Activated CD4-positive, alpha-beta T cell treated with anti-CD3 and anti-CD28 coated beads, Interleukin-2, Interleukin-4, amounts not matched to agents 100 ng/mL and 50 ng/mL, durations not matched to agents 16 hours and 8 hours (primary cell): ENCODE measurements at regions not wholly inside any gene's neighbourhood (a gene's known extent, or its start where the extent isn't known, plus 50 kb on each side); places are given as distances from the start of the nearest gene placed in this dataset.
"Not testable (repeated sequence)": the region's sequence is repeated elsewhere in the genome, so short reads cannot be mapped to it uniquely, and the experiment has no call there.

Experiments used
- DNase-seq: peaks from one replicate; pipeline ENCODE4 v3.0.0-alpha.2; 2020; ENCODE audit warnings: low spot score

- DNase-seq: no peak
Observed at GRCh38 chr2:7146151-7146550, 228.9 kb downstream of the RNF144A start.

- no peak for DNase-seq
Observed at GRCh38 chr2:7154656-7155055, 237.4 kb downstream of the RNF144A start.

- no peak for DNase-seq
Observed at GRCh38 chr2:7161501-7161900, 244.3 kb downstream of the RNF144A start.

GRCh38 chr2:7165736-7166135, 248.5 kb downstream of the RNF144A start:
- DNase-seq: no peak

DNA sequence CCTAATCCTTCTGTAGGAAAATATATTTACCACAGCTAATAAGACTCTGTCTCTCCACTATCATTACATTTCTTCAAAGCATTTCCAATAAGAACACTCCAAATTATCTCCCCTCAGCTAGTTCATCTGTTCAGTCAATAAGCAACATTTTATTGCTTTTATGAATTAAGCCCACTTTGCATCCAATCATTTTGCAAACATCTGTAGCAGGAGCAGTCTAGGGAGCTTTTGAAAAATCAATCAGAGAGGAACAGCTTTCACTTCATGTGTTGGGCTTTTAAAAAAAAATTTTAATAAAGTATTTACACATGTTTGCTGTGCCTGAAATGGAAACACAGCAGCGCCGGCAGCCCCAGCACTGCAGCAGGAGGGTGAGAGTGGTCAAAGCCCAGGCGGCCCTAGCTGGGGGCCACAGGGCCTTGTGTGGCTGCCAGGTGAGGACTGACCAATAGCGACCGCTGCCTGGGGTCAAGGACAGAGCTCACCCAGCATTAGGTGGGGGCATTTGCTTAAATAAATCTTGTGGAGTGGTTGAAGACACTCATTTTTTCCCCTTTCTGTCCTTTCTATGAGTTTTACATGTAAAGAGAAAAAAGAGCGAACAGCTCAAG, 250.7 kb downstream of the RNF144A start:
- no peak for DNase-seq

DNA sequence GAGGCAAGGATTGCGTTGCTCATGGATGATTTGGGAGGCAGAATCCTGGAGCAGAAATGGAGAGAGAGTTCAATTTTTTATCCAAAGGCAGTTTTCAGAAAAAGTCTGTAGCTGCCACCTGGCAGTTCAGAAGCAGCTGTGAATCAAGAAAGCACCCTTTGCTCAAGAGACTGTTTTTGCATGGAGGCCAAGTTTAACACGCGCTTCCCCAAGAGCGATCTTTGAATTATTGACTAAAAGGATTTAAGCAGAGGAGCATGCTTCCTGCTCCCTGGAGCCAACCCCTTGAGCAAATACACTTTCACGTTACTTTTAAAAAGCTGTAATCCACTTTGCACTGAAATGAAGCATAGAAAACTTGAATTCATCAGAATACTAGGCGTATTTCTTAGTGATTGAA, 252.4 kb downstream of the RNF144A start:
- DNase-seq: no peak

GRCh38 chr2:7178996-7179395, 261.8 kb downstream of the RNF144A start:
- not testable (repeated sequence) for DNase-seq

DNA sequence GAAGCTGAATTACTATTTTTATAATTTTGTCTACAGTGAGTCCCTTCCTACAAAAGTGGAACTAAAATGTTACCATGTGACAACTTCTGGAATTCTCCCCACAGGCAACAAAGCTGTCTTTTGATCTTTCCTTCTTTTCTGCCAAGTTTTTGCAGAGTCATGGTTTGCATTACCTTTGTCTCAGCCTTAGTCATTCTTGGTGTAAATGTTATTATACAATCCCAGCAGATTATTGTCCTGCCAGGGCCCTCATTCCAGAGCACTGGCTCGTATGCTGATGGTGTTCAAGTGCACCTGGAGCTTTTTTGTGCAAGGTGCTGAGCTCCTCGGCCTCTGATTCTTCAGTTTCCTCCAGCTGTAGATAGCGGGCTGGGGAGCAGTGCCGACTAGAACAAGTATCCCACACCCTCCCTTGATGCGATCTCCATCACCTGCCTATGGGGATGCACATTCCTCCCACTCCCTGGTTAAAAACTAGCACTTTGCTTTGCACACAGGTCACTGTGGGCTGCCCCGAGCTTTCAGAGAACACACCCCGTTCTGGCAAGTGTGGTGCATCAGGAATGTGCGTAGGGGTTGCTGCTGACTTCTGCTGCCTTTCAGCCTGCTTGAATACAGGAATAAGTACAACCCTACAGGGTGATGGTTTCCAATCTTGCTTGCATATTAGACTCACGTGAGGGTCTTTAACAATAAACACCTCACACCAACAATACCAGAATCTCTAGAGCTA, 263.6 kb downstream of the RNF144A start:
- DNase-seq: no peak

GRCh38 chr2:7182525-7182924, 265.3 kb downstream of the RNF144A start:
- DNase-seq: no peak

DNA sequence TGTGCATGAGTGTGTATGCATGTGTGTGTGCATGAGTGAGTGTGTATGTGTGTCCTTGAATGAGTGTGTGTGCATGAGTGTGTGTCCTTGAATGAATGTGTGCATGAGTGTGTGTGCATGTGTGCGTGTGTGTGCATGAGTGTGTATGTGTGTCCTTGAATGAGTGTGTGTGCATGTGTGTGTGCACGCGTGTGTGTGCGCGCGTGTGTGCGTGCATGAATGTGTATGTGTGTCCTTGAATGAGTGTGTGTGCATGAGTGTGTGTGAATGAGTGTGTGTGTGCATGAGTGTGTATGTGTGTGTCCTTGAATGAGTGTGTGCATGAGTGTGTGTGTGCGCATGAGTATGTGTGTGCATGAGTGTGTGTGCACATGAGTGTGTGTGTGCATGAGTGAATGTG, 271.9 kb downstream of the RNF144A start:
- no peak for DNase-seq

- DNase-seq: peak; percentile 3
Observed at GRCh38 chr2:7190587-7191324, 273.5 kb downstream of the RNF144A start.

- DNase-seq: no peak
Observed at GRCh38 chr2:7191932-7192331, 274.7 kb downstream of the RNF144A start.

DNA sequence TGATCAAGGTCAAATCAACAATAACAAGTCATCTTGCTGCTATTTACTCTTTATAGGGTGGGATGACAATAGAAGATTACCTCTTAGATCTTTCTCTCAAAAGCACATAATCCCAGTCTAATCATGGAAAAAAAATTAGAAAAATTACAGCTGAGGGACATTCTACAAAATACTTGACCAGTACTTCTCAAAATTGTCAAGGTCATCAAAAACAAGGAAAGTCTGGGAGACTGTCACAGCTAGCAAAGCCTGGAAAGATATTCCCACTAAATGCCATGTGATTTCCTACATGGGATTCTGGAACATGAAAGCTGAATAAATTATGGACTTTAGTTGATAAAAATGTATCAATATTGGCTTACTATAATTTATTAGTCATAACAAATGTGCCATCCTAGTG, 276.2 kb downstream of the RNF144A start:
- no peak for DNase-seq

DNA sequence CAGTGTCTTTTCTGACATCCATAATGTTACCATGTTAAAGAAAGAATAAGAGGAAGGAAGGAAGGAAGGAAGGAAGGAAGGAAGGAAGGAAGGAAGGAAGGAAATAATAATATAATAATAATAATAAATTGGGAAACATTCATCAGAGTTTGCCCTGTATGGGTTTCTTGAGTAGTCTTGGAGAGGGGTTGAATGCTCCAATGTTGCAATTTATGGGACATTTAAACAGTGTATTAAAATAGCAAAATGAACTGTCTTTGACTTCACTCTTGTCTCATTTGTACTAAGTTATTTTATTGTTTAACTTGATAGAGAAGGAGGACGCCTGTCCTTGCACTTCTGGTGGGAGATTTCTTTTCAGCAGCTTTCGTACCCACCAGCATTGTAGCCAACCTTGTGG, 277.7 kb downstream of the RNF144A start:
- no peak for DNase-seq

- DNase-seq: no peak
Observed at GRCh38 chr2:7196883-7197282, 279.7 kb downstream of the RNF144A start.

- DNase-seq: no peak
Observed at GRCh38 chr2:7201851-7202250, 284.6 kb downstream of the RNF144A start.

- DNase-seq: peak; percentile 57
Observed at GRCh38 chr2:7203056-7203467, 285.9 kb downstream of the RNF144A start.

DNA sequence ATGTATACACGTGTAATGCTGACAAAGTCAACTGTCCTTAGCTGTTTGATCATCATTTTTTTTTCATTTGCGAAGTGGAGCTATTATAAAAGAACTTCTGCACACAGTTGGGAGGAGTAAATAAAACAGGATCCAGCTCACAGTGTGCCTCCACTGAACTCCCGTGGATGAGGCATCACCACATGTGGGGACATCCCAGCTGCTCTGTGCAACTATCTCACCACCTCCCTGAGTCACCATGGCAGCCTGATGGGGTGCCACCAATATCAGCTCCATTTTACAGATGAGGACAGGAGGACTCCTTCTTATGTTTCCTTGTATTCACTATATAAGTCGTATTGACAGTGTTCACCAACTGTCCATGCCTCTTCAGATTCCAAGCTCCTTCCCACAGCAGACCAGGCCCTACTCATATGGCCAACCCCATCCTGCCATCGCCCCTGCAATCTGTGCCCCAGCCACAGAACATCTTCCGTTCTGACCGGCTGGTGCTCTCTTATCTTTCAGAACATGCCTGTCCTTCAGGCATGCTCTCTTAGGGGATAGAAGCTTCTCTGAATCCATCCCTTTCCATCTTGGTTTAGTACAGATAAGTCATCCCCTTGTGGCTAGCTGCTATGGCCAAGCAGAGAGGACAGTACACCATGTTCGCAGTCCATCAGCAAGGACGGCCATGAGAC, 288.1 kb downstream of the RNF144A start:
- DNase-seq: no peak

GRCh38 chr2:7206111-7206810, 289.0 kb downstream of the RNF144A start:
- no peak for DNase-seq

- DNase-seq: no peak
Observed at GRCh38 chr2:7207631-7208030, 290.4 kb downstream of the RNF144A start.

DNA sequence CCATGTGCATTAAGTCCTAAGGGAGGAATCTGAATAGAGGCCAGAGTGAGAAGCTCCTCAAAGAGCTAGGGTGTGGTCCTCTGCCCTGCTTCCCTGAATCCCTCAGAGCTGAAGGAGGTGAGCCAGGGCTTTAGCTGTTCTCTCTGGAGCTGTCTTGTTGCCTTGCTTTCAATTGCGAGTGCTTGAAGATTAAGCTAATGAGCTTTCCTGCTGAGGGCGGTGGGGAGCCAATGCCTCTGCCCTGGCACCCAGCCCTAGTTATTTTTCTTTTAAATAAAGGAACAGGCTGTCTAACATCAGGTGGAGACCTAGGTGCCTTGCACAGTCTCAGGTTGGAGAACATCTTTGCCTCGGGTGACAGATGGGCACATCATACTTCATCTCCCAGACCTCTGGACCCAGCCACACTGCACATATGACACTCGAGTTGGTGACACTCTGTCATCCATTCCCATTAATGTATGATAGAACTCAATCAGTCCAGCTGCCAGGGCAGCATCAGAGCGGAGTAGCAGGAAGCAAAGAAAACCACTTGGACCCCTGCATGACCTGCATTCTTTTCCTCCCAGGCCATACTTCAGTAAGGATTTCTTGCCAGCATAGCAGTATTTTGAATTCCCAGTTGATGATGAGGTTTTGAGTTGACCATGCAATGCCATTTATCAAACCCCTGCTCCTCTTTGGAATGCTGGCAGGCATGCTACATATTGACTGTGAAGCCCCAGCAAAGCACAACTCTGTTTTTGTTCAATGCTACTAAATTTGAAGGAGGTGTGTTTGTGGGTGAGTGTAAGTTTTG, 292.7 kb downstream of the RNF144A start:
- no peak for DNase-seq
